Fibroblast of lung (primary cell): ENCODE measurements at regions not wholly inside any gene's neighbourhood (a gene's known extent, or its start where the extent isn't known, plus 50 kb on each side); places are given as distances from the start of the nearest gene placed in this dataset.

Experiments
- DNase-seq, 2 donors: peaks; one replicate each; pipeline versions ENCODE4 v3.0.0 to v3.0.0-alpha.2; 2010; ENCODE audit warnings: low read depth in 2 of 2
- H2AFZ ChIP-seq: 2 replicates; pipeline ENCODE4 v1.5.1; 2012; ENCODE audit warnings: low read length, control low read depth, inconsistent platforms
- H3K27ac ChIP-seq: 2 replicates; pipeline ENCODE4 v1.5.1; 2011; ENCODE audit warnings: low read length, control low read depth; ENCODE audit not compliant: insufficient read depth
- H3K27me3 ChIP-seq: 2 replicates; pipeline ENCODE4 v1.5.1; 2011; ENCODE audit warnings: mild to moderate bottlenecking, low read length; ENCODE audit not compliant: control insufficient read depth, insufficient read depth
- H3K36me3 ChIP-seq: 2 replicates; pipeline ENCODE4 v1.5.1; 2011; ENCODE audit warnings: low read length; ENCODE audit not compliant: control insufficient read depth, insufficient read depth
- H3K4me1 ChIP-seq: 2 replicates; pipeline ENCODE4 v1.5.1; 2011; ENCODE audit warnings: low read length; ENCODE audit not compliant: control insufficient read depth, insufficient read depth; ENCODE audit errors: extremely low read depth
- H3K4me2 ChIP-seq: 2 replicates; pipeline ENCODE4 v1.5.1; 2011; ENCODE audit warnings: low read length, control low read depth; ENCODE audit not compliant: insufficient read depth; ENCODE audit errors: extremely low read depth
- H3K4me3 ChIP-seq, 4 experiments: fragments of 200-600 bp in 1 of 4; sonication (generic) in 1 of 4; replicated peaks in 1 of 4; 2 replicates each; pipeline ENCODE4 v1.5.1; 2011 to 2016; ENCODE audit warnings: low read length in 4 of 4, low read depth in 3 of 4, mild to moderate bottlenecking in 3 of 4, control low read depth in 2 of 4, inconsistent platforms in 1 of 4, mixed read lengths in 1 of 4; ENCODE audit not compliant: insufficient read depth in 1 of 4; ENCODE audit errors: control extremely low read depth in 1 of 4
- H3K79me2 ChIP-seq: 2 replicates; pipeline ENCODE4 v1.5.1; 2012; ENCODE audit warnings: mild to moderate bottlenecking, low read length, inconsistent platforms; ENCODE audit not compliant: control insufficient read depth, insufficient read depth
- H3K9ac ChIP-seq: 2 replicates; pipeline ENCODE4 v1.5.1; 2011; ENCODE audit warnings: mild to moderate bottlenecking, low read length, control low read depth; ENCODE audit not compliant: insufficient read depth
- H3K9me3 ChIP-seq: 2 replicates; pipeline ENCODE4 v1.5.1; 2012; ENCODE audit warnings: low read depth, low read length; ENCODE audit not compliant: control insufficient read depth, insufficient read depth
- H4K20me1 ChIP-seq: 2 replicates; pipeline ENCODE4 v1.5.1; 2011; ENCODE audit warnings: low read length; ENCODE audit not compliant: control insufficient read depth, insufficient read depth; ENCODE audit errors: extremely low read depth
- CTCF ChIP-seq, 2 donors: IDR thresholded peaks in 1 of 2; conservative IDR thresholded peaks in 1 of 2; 1 replicate in 1 of 2; 2 replicates in 1 of 2; pipeline ENCODE4 v1.5.1; 2011 to 2012; ENCODE audit warnings: low read length in 2 of 2, control low read depth in 1 of 2, inconsistent platforms in 1 of 2, low read depth in 1 of 2, mild to moderate bottlenecking in 1 of 2
- EZH2 ChIP-seq: IDR thresholded peaks from 2 replicates; pipeline ENCODE4 v1.5.1; 2012; ENCODE audit warnings: low read length, control low read depth, mild to moderate bottlenecking; ENCODE audit errors: missing control alignments

DNA sequence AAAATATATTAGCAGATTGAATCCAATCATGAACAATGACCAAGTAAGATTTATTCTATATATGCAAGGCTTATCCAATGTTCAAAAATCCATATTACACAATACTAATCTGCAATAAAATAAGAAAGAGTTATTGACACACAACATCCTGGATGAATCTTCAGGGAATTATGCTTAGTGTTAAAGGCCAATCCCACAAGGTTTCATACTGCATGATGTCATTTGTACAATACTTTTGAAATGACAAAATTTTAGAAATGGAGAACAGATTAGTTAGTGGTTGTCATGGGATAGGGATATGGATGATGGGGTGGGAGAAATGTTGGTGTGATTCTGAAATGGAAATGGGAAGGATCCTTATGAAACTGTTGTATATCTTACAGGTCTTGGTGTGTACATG is 425.7 kb downstream of the SIPA1L2 start:
- H4K20me1 ChIP-seq = no peaks in the 10 kb centered on the region
- TF ChIP-seq EZH2 (no peak), CTCF (conservative IDR thresholded peaks at IDR 0.05 in 1 of 2, IDR thresholded peaks at IDR 0.05 in 1 of 2; ENCODE audit: low read depth in 1 of 2, low read length in 2 of 2) (no peak)
- no peaks in the 10 kb centered on the region for H3K79me2 ChIP-seq
- DNase-seq = no peak
- H3K9me3 ChIP-seq = no peaks in the 10 kb centered on the region
- H3K27ac ChIP-seq = no peak overlapping the region
- H3K4me3 ChIP-seq = no peak overlapping the region
- H3K9ac ChIP-seq = no peak overlapping the region
- no peak overlapping the region for H2AFZ ChIP-seq
- no peaks in the 10 kb centered on the region for H3K4me1 ChIP-seq
- H3K36me3 ChIP-seq = no peaks in the 10 kb centered on the region
- H3K27me3 ChIP-seq = no peaks in the 10 kb centered on the region
- no peak overlapping the region for H3K4me2 ChIP-seq

DNA sequence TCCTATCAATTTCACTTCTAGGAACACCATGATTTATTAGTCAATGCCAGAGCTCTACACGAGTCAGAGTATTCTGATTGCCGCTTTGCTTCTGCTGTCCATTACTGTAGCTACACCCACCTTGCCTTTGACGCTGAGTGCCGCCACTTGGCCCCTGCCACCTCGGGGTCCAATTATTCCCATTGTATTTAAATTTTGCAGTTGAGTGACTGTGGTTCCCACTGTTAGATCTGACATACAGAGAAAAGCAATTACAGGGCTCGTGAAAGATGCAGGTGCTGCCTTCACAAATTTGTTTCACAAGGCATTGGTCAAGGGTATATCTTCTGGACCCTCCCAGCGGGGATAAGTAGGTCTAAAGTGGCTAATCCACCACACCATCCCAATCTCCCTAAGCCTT is 428.9 kb downstream of the SIPA1L2 start:
- TF ChIP-seq EZH2 (no peak), CTCF (conservative IDR thresholded peaks at IDR 0.05 in 1 of 2, IDR thresholded peaks at IDR 0.05 in 1 of 2; ENCODE audit: low read depth in 1 of 2, low read length in 2 of 2) (no peak)
- no peaks in the 10 kb centered on the region for H3K9me3 ChIP-seq
- H2AFZ ChIP-seq = no peak overlapping the region
- H3K79me2 ChIP-seq = no peaks in the 10 kb centered on the region
- no peaks in the 10 kb centered on the region for H3K27me3 ChIP-seq
- H3K9ac ChIP-seq = no peak overlapping the region
- H3K27ac ChIP-seq = no peak overlapping the region
- H3K4me3 ChIP-seq = no peak overlapping the region
- H3K4me1 ChIP-seq = no peaks in the 10 kb centered on the region
- H4K20me1 ChIP-seq = no peaks in the 10 kb centered on the region
- H3K4me2 ChIP-seq = no peak overlapping the region
- no peak for DNase-seq
- no peaks in the 10 kb centered on the region for H3K36me3 ChIP-seq

DNA sequence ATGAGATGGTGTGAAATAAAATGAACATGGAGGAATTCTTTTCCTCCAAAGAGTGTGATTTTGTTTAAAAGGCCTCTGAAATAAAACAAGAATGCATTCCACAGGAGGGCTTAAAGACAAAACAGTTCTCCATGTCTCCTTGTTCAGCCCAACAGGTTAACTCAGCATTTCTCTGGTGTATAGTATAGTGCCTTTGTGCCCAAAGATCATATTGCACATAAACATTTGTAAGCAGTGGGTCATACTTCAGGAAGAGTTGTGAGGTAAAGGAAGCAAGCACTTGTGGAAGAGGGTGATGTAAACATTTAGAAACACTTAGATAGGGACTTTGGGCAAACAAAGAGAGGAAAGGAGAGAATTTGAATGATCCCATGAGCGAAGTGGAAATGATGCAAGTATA is 433.9 kb downstream of the SIPA1L2 start:
- H3K27ac ChIP-seq = no peak overlapping the region
- H3K4me2 ChIP-seq = no peak overlapping the region
- no peak overlapping the region for H2AFZ ChIP-seq
- no peaks in the 10 kb centered on the region for H3K9me3 ChIP-seq
- no peaks in the 10 kb centered on the region for H3K79me2 ChIP-seq
- H3K9ac ChIP-seq = no peak overlapping the region
- no peaks in the 10 kb centered on the region for H4K20me1 ChIP-seq
- DNase-seq = no peak
- no peaks in the 10 kb centered on the region for H3K4me1 ChIP-seq
- H3K4me3 ChIP-seq = no peak overlapping the region
- no peaks in the 10 kb centered on the region for H3K36me3 ChIP-seq
- H3K27me3 ChIP-seq = no peaks in the 10 kb centered on the region
- TF ChIP-seq CTCF (conservative IDR thresholded peaks at IDR 0.05 in 1 of 2, IDR thresholded peaks at IDR 0.05 in 1 of 2; ENCODE audit: low read depth in 1 of 2, low read length in 2 of 2) = no peak
- TF ChIP-seq EZH2 = no peak
